Breast epithelium (tissue), 4 donors: ENCODE measurements at regions not wholly inside any gene's neighbourhood (a gene's known extent, or its start where the extent isn't known, plus 50 kb on each side); places are given as distances from the start of the nearest gene placed in this dataset.
"Not testable (repeated sequence)": the region's sequence is repeated elsewhere in the genome, so short reads cannot be mapped to it uniquely, and the experiment has no call there.

Experiments used
- DNase-seq, 2 donors: peaks; one replicate each; pipeline ENCODE4 v3.0.0-alpha.2; 2019; ENCODE audit warnings: low spot score in 2 of 2
- H3K27ac ChIP-seq, 2 donors: fragments of 200-600 bp; sonication (generic) in 1 of 2; one replicate each; pipeline ENCODE4 v1.5.1; 2016 to 2019; ENCODE audit warnings: mild to moderate bottlenecking in 1 of 2
- H3K27me3 ChIP-seq, 2 donors: fragments of 200-600 bp; sonication (generic) in 1 of 2; one replicate each; pipeline versions ENCODE4 v1.5.1 to v1.6.0; 2017 to 2019; ENCODE audit warnings: control low read depth in 1 of 2, mild to moderate bottlenecking in 1 of 2
- H3K36me3 ChIP-seq: fragments of 200-600 bp; one replicate; pipeline ENCODE4 v1.5.1; 2019
- H3K4me1 ChIP-seq, 2 donors: fragments of 200-600 bp; sonication (generic); one replicate each; pipeline ENCODE4 v1.5.1; 2016 to 2019; ENCODE audit warnings: control low read depth in 1 of 2
- H3K4me3 ChIP-seq, 3 donors: fragments of 200-600 bp; sonication (generic); 1 replicate in 2 of 3; 2 replicates in 1 of 3; pipeline ENCODE4 v1.5.1; 2016 to 2019; ENCODE audit warnings: mild to moderate bottlenecking in 3 of 3, moderate library complexity in 2 of 3
- H3K9me3 ChIP-seq, 2 donors: fragments of 200-600 bp; sonication (generic) in 1 of 2; one replicate each; pipeline ENCODE4 v1.5.1; 2016 to 2019; ENCODE audit warnings: control low read depth in 1 of 2
- POLR2A ChIP-seq: fragments of 450-650 bp; IDR thresholded peaks from one replicate; pipeline ENCODE4 v1.6.1; 2016; ENCODE audit warnings: antibody characterized with exemption, mild to moderate bottlenecking, moderate library complexity
- POLR2AphosphoS5 ChIP-seq, 3 donors: sonication (generic); formaldehyde crosslinking; IDR thresholded peaks; one replicate each; pipeline ENCODE4 v1.6.1; 2017; ENCODE audit warnings: antibody characterized with exemption in 3 of 3
- intact Hi-C: fragments of 100-400 bp; cut with DNase I; formaldehyde crosslinking; loops from one replicate; pipeline ENCODE4 v1.15.1; 2023; ENCODE audit warnings: low total_unique reads
- TF ChIP-seq, protein P1 (sequence below), 3 donors: fragments of 450-650 bp; IDR thresholded peaks; one replicate each; pipeline ENCODE4 v1.5.1; 2016 to 2017; ENCODE audit warnings: antibody characterized with exemption in 3 of 3, mild to moderate bottlenecking in 3 of 3, moderate library complexity in 3 of 3

DNA sequence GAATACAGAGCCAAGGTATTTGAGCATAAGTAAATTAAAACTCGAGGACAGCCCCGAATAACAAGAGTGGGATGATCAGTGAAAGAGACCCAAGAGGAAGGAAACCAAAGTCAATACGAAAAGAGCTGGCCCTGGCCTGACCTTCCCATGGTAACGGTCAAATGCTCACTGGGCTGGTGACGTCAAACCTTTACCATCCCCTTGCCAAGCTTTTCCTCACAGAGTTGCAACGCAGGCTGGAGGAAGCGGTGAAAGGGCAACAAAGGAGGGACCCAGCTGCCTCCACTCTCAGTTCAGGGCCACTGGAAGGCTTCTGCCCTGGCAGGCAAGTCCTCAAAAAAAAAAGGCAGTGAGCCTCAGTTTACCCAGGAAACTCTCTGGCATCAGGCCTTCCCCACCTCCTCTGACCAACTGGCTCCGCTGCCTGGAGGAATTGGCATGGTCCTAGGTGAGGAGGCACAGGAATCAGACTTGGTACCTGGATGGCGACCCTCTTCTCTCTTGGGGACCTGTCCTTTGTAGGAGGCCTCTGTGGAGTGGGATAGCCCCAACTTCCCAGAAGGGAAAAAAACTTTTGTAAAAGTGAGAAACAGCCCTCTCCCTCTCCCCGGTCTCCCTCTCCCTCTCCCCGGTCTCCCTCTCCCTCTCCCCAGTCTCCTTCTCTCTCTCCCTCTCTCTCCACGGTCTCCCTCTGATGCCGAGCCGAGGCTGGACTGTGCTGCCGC is 212.4 kb downstream of the ANAPC1 start:
- Histone ChIP-seq H3K4me3 (no peak overlapping the region), H3K4me1 (no peaks in the 10 kb centered on the region), H3K27me3 (no peaks in the 10 kb centered on the region), H3K27ac (peak overlapping the region in 1 of 2 donors; percentile 54), H3K9me3 (no peaks in the 10 kb centered on the region), H3K36me3 (no peaks in the 10 kb centered on the region)
- no peak for TF ChIP-seq POLR2A
- TF ChIP-seq, protein P1, sequence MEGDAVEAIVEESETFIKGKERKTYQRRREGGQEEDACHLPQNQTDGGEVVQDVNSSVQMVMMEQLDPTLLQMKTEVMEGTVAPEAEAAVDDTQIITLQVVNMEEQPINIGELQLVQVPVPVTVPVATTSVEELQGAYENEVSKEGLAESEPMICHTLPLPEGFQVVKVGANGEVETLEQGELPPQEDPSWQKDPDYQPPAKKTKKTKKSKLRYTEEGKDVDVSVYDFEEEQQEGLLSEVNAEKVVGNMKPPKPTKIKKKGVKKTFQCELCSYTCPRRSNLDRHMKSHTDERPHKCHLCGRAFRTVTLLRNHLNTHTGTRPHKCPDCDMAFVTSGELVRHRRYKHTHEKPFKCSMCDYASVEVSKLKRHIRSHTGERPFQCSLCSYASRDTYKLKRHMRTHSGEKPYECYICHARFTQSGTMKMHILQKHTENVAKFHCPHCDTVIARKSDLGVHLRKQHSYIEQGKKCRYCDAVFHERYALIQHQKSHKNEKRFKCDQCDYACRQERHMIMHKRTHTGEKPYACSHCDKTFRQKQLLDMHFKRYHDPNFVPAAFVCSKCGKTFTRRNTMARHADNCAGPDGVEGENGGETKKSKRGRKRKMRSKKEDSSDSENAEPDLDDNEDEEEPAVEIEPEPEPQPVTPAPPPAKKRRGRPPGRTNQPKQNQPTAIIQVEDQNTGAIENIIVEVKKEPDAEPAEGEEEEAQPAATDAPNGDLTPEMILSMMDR (IDR thresholded peaks at IDR 0.05), result no peak
- no peak for TF ChIP-seq POLR2AphosphoS5 (IDR thresholded peaks at IDR 0.05)
- intact Hi-C loops, result no loop called here
- DNase-seq, result no peak

DNA sequence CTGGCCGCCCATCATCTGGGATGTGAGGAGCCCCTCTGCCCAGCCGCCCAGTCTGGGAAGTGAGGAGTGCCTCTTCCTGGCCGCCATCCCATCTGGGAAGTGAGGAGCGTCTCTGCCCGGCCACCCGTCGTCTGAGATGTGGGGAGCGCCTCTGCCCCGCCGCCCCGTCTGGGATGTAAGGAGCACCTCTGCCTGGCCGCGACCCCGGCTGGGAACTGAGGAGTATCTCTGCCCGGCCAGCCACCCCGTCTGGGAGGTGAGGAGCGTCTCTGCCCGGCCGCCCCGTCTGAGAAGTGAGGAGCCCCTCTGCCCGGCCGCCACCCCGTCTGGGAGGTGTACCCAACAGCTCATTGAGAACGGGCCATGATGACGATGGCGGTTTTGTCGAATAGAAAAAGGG is 211.4 kb downstream of the ANAPC1 start:
- DNase-seq, H3K27me3 ChIP-seq, intact Hi-C loops, H3K9me3 ChIP-seq, H3K4me1 ChIP-seq, H3K4me3 ChIP-seq, H3K36me3 ChIP-seq, H3K27ac ChIP-seq: not testable (repeated sequence)

DNA sequence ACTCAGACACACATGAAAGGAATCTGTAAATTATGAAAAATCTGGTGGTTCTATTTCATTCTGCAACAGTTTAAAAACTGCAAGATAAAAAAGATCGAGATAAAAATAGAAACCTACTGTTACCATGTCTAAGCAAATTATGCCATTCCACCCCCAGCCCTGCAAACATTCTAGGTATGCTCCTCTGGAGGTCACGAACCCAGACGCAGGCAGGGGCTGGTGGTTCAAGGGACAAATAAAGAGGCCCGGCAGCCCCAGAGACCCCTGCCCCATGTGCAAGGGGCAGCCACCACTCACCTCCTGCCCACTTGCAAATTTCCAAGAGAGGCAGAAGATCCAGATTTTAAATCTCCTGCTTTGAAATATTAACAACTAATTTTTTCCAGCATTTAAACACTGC is 210.5 kb downstream of the ANAPC1 start:
- no peak for DNase-seq

DNA sequence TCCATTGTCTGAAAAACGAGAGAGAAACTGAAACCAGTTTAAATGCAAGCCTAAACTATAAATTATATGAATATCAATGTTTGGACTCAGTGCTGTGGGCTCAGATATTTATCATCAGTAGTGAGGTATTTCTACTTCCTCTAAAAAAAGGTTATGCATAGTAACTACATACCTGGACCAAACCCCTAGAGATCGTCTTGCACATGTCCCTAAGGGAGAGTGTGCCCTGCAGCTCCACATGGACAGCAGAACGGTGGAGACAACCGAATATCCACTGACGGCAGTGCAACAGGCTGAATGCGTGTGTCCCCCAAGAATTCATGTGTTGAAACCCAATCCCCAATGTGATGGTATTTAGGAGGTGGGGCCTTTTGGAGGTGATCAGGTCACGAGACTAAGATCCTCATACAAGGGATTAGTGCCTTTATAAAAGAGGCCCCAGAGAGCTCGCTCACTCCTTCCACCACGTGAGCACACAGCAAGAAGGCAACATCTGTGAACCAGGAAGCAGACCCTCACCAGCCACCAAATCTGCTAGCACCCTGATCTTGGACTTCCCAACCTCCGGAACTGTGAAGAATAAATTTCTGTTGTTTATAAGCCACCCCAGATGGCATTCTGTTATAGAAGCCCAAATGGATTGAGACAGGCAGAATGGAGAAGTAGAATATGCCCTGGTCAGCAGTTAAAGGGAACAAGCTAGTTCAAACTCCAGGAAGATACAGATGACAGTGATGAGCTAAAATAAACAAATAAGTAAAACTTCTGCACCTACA is 208.4 kb downstream of the ANAPC1 start:
- no peak for DNase-seq
- Histone ChIP-seq H3K27ac (no peak overlapping the region), H3K36me3 (no peaks in the 10 kb centered on the region), H3K27me3 (no peaks in the 10 kb centered on the region), H3K9me3 (no peaks in the 10 kb centered on the region), H3K4me1 (no peaks in the 10 kb centered on the region), H3K4me3 (no peak overlapping the region)
- intact Hi-C loops, result no loop called here
- TF ChIP-seq POLR2A, result no peak
- no peak for TF ChIP-seq POLR2AphosphoS5 (IDR thresholded peaks at IDR 0.05)
- TF ChIP-seq, protein P1 (IDR thresholded peaks at IDR 0.05), result no peak

More for the DNA sequence above, 210.5 kb downstream of the ANAPC1 start:
- Histone ChIP-seq H3K4me1 (no peaks in the 10 kb centered on the region), H3K27ac (no peak overlapping the region), H3K36me3 (no peaks in the 10 kb centered on the region), H3K4me3 (no peak overlapping the region), H3K9me3 (no peaks in the 10 kb centered on the region), H3K27me3 (no peaks in the 10 kb centered on the region)
- TF ChIP-seq POLR2A (no peak), POLR2AphosphoS5 (IDR thresholded peaks at IDR 0.05) (no peak)
- TF ChIP-seq, protein P1 (IDR thresholded peaks at IDR 0.05), result no peak
- intact Hi-C loops, result no loop called here

DNA sequence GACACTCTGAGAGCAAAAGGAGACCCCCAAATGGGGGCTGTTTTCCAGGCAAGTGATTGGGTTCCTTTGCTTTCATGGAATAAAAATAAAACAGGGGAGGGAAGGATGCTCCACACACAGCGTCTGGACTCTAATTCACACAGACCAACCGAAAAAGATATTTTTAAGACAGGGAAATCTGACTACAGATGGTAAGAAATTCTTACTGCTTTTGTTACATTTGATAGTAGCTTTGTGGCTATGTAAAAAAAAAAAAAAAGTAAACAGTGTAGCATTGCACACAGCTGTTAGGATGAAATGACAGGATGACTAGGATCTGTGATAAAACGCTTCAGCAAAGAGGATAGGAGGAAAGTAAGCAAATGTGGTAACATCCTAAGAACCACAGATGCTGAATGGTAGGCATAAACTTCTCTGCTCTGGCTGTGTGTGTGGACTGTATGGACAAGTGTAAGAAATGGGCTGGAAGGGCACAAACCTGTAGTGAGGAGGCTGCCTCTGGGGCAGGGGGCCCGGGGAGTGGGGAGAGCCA is 207.6 kb downstream of the ANAPC1 start:
- intact Hi-C loops, result no loop called here
- no peak for DNase-seq
- no peak overlapping the region for H3K27ac ChIP-seq
- no peaks in the 10 kb centered on the region for H3K9me3 ChIP-seq
- no peak overlapping the region for H3K4me3 ChIP-seq
- H3K36me3 ChIP-seq, result no peaks in the 10 kb centered on the region
- no peaks in the 10 kb centered on the region for H3K4me1 ChIP-seq
- TF ChIP-seq POLR2AphosphoS5 (IDR thresholded peaks at IDR 0.05), result no peak
- TF ChIP-seq, protein P1 (IDR thresholded peaks at IDR 0.05), result no peak
- TF ChIP-seq POLR2A, result no peak
- no peaks in the 10 kb centered on the region for H3K27me3 ChIP-seq
